ENCODE measurements at regions not wholly inside any gene's neighbourhood (a gene's known extent, or its start where the extent isn't known, plus 50 kb on each side); places are given as distances from the start of the nearest gene placed in this dataset.

DNA sequence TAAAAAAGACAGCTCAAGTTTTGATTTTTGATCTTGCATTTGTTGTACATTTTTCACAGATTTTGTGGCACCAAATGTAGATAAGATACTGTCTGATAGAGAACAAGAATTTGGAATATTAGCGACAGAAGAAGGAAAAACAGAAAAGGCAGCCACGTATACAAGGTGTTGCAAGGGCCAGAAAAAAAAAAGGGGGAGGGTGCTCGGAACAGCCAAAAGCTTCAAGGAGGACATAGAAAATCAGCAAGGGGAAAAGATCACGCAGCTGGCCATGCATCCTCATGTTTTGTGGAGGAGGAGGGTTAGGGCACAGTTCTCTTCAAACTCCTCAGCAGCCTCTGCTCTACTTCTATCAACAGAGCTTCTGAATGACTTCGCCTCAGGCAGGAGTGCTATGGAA lies 80.7 kb upstream of the MROH9 start:
- H3K27me3 ChIP-seq (ENCODE audit: insufficient read depth): no peaks in the 10 kb centered on the region
- DNase-seq (ENCODE audit: low spot score) (peak; percentile 29), ATAC-seq (no peak)
- H3K36me3 ChIP-seq (ENCODE audit: insufficient read depth): no peaks in the 10 kb centered on the region
- H2AFZ ChIP-seq: no peak overlapping the region
- H4K20me1 ChIP-seq (replicated peaks; ENCODE audit: insufficient read depth): no peaks in the 10 kb centered on the region
- no peak overlapping the region for H3K27ac ChIP-seq (ENCODE audit: low read depth)
- no peaks in the 10 kb centered on the region for H3K36me3 Mint-ChIP-seq (ENCODE audit: low read depth)
- no peaks in the 10 kb centered on the region for H3K9me2 ChIP-seq (ENCODE audit: insufficient read depth)
- H3K4me3 ChIP-seq: no peak overlapping the region
- no peaks in the 10 kb centered on the region; the same call in 2 of the 3 replicates for H3K9me3 Mint-ChIP-seq
- no peaks in the 10 kb centered on the region for H3K4me1 ChIP-seq (ENCODE audit: insufficient read depth)
- H3K27ac Mint-ChIP-seq: peak overlapping the region; percentile 2; the same call in 1 of the 2 replicates
- H3K4me1 Mint-ChIP-seq: no peaks in the 10 kb centered on the region
- TF ChIP-seq STAT1 (IDR thresholded peaks at IDR 0.05; ENCODE audit: unreplicated experiment): no peak
- no peak for TF ChIP-seq CREB1 (CRISPR knock-in tag; IDR thresholded peaks at IDR 0.05; ENCODE audit: low read depth)
- TF ChIP-seq ETS1 (IDR thresholded peaks at IDR 0.05): no peak
- TF ChIP-seq EZH2phosphoT487 (IDR thresholded peaks at IDR 0.05; ENCODE audit: unreplicated experiment): no peak
- no peak for TF ChIP-seq NANOG (IDR thresholded peaks at IDR 0.05; ENCODE audit: borderline replicate concordance)
- TF ChIP-seq ZNF114 (CRISPR knock-in tag; IDR thresholded peaks at IDR 0.05): no peak
- TF ChIP-seq POLR2AphosphoS5 (IDR thresholded peaks at IDR 0.05; ENCODE audit: low read depth): no peak
- no peak for TF ChIP-seq JUNB (IDR thresholded peaks at IDR 0.05; ENCODE audit: unreplicated experiment)
- no peaks in the 10 kb centered on the region for H3K27me3 Mint-ChIP-seq (ENCODE audit: insufficient read depth, low read depth, poor library complexity)
- no peak overlapping the region for H3K4me2 ChIP-seq
- no peak overlapping the region for H3K4me3 Mint-ChIP-seq
- no peaks in the 10 kb centered on the region for H3F3A ChIP-seq (replicated peaks; ENCODE audit: low read depth)
- H3K79me2 ChIP-seq (replicated peaks; ENCODE audit: insufficient read depth): no peaks in the 10 kb centered on the region

DNA sequence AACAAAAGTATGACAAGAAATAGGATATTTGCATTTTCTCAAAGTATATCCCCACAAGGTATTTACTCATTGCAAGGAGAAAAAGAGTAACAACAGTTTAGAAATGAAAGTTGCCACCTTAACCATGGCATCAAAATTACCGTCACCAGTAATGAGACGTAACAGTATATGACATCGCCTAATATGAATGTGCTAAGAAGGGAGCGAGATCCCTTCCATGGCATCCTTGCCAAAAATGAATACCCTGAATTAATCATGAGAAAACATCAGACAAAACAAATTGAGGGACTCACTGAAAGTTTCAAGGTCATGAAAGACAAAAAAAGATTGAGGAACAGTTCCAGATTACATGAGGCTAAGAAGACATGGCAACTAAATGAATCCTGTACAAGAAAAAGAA lies 78.9 kb upstream of the MROH9 start:
- TF ChIP-seq ZNF462 (CRISPR knock-in tag; IDR thresholded peaks at IDR 0.05) (no peak), CREB1 (CRISPR knock-in tag; IDR thresholded peaks at IDR 0.05; ENCODE audit: low read depth) (no peak), STAT1 (IDR thresholded peaks at IDR 0.05; ENCODE audit: unreplicated experiment) (no peak), CTCF (conservative IDR thresholded peaks at IDR 0.05; ENCODE audit: low read depth in 2 of 2) (no peak), ZNF331 (CRISPR knock-in tag; IDR thresholded peaks at IDR 0.05; ENCODE audit: low read depth) (no peak), ZNF114 (CRISPR knock-in tag; IDR thresholded peaks at IDR 0.05) (no peak)
- H3K27ac ChIP-seq (ENCODE audit: low read depth): no peak overlapping the region
- Mint-ChIP-seq H3K4me1 (no peaks in the 10 kb centered on the region), H3K4me3 (no peak overlapping the region), H3K27me3 (ENCODE audit: insufficient read depth, low read depth, poor library complexity) (no peaks in the 10 kb centered on the region), H3K9me3 (no peaks in the 10 kb centered on the region; the same call in 2 of the 3 replicates), H3K27ac (no peak overlapping the region), H3K36me3 (ENCODE audit: low read depth) (no peaks in the 10 kb centered on the region)
- no peak overlapping the region for H3K4me3 ChIP-seq
- H3K36me3 ChIP-seq (ENCODE audit: insufficient read depth): no peaks in the 10 kb centered on the region
- H3K4me2 ChIP-seq: no peak overlapping the region
- ATAC-seq (no peak), DNase-seq (ENCODE audit: low spot score) (no peak)
- no peaks in the 10 kb centered on the region for H3F3A ChIP-seq (replicated peaks; ENCODE audit: low read depth)
- no peak overlapping the region for H2AFZ ChIP-seq
- no peaks in the 10 kb centered on the region for H3K79me2 ChIP-seq (replicated peaks; ENCODE audit: insufficient read depth)
- H3K27me3 ChIP-seq (ENCODE audit: insufficient read depth): no peaks in the 10 kb centered on the region
- no peaks in the 10 kb centered on the region for H3K4me1 ChIP-seq (ENCODE audit: insufficient read depth)
- no peaks in the 10 kb centered on the region for H3K9me2 ChIP-seq (ENCODE audit: insufficient read depth)
- H4K20me1 ChIP-seq (replicated peaks; ENCODE audit: insufficient read depth): no peaks in the 10 kb centered on the region

All from GM23338 (cell line).